ENCODE measurements at regions not wholly inside any gene's neighbourhood (a gene's known extent, or its start where the extent isn't known, plus 50 kb on each side); places are given as distances from the start of the nearest gene placed in this dataset.

DNA sequence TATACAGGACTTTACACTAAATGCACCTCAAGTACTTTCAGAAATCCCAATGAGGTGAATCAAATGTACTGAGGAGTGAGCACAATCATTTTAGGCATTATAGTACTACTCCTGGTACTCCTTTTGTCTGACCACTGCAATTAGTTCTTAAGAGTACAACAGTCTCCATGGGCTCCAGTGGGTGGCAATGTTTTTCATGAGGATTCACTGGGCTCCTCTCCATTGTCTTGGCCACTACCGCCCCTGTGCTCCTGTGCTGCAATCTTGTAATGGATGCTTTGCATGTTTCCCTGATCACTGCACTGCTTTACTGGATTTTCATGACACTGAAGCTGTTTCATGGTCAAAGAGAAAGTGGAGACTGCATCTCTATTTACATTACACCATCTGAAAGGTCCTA lies 268.5 kb upstream of the ZSWIM2 start:
- H3K36me3 Mint-ChIP-seq (ENCODE audit: low read depth) = no peaks in the 10 kb centered on the region
- H3K27ac Mint-ChIP-seq = no peak overlapping the region
- no peaks in the 10 kb centered on the region for H3K9me3 Mint-ChIP-seq
- H3K27me3 Mint-ChIP-seq (ENCODE audit: insufficient read depth) = peaks cover 3% of the 10 kb centered on the region
- intact Hi-C loops (cut with micrococcal nuclease) = no loop called here
- no peaks in the 10 kb centered on the region for H3K4me1 Mint-ChIP-seq (ENCODE audit: low read depth)
- no peak overlapping the region for H3K4me3 Mint-ChIP-seq
- DNase-seq (ENCODE audit: low spot score) = no peak

DNA sequence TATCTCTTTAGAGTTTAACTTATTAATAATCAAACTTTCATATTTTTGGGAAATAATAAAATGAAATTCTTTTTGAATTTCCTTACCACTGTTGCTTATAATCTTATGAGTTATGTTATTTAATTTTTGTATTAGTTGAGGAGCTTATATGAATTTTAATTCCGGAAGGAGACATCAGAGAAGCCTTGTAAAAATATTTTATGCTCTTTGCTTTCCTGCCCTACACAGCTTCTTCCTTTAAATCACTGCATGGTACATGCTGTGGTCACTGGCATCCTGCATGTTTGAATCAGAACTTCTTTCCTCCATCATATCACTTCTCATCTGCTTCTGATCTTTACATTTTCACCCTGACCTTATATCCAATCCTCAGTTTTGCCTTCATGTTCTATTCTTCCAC lies 266.7 kb upstream of the ZSWIM2 start:
- H3K36me3 Mint-ChIP-seq (ENCODE audit: low read depth) = no peaks in the 10 kb centered on the region
- H3K4me3 Mint-ChIP-seq = no peak overlapping the region
- H3K9me3 Mint-ChIP-seq = no peaks in the 10 kb centered on the region
- no peak for DNase-seq (ENCODE audit: low spot score)
- H3K27ac Mint-ChIP-seq = no peak overlapping the region
- no peaks in the 10 kb centered on the region for H3K4me1 Mint-ChIP-seq (ENCODE audit: low read depth)
- intact Hi-C loops (cut with micrococcal nuclease) = no loop called here
- peaks cover 3% of the 10 kb centered on the region for H3K27me3 Mint-ChIP-seq (ENCODE audit: insufficient read depth)

DNA sequence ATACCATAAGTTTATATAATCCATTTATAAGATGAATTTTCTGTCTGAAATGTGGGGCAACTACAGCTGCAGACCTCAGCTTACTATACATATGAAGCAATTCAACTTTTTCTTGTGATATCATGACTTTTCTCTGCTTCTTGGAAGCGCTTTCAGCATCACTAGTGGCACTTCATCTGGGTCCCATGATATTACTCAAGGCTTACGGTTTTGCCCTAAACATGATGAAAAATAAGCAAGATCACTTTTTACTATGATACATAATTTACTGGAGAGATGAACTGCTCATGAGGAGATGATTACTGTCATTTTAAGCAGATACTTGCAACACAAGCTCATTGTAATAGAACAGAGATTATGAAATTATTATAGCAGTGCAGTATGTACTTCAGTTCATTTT lies 258.0 kb upstream of the ZSWIM2 start:
- Mint-ChIP-seq H3K4me3 (no peak overlapping the region), H3K4me1 (ENCODE audit: low read depth) (no peaks in the 10 kb centered on the region), H3K9me3 (no peaks in the 10 kb centered on the region), H3K27ac (no peak overlapping the region), H3K36me3 (ENCODE audit: low read depth) (no peaks in the 10 kb centered on the region), H3K27me3 (ENCODE audit: insufficient read depth) (no peaks in the 10 kb centered on the region)
- no peak for DNase-seq (ENCODE audit: low spot score)
- intact Hi-C loops (cut with micrococcal nuclease) = no loop called here

DNA sequence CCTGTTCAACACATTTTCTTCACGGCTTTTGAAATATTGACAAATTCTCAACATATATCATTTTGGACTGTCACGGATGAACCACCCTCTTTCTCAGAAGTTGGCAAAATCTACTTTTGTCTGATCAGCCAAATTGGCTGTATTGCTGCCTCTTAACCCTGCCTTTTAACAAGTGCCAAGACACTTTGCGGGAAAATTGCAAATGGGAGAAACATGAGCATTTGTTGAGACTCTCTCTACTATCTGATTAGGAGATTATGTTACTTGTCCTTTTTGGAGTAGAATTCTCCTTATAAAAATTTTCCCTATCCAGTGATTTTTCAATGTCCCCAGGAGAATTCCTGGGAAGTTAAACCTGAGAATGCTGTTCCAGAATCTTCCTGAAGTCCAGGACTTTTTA lies 256.2 kb upstream of the ZSWIM2 start:
- no peak for DNase-seq (ENCODE audit: low spot score)
- intact Hi-C loops (cut with micrococcal nuclease) = no loop called here
- no peaks in the 10 kb centered on the region for H3K27me3 Mint-ChIP-seq (ENCODE audit: insufficient read depth)
- no peaks in the 10 kb centered on the region for H3K36me3 Mint-ChIP-seq (ENCODE audit: low read depth)
- H3K4me1 Mint-ChIP-seq (ENCODE audit: low read depth) = no peaks in the 10 kb centered on the region
- no peaks in the 10 kb centered on the region for H3K9me3 Mint-ChIP-seq
- no peak overlapping the region for H3K27ac Mint-ChIP-seq
- H3K4me3 Mint-ChIP-seq = no peak overlapping the region

DNA sequence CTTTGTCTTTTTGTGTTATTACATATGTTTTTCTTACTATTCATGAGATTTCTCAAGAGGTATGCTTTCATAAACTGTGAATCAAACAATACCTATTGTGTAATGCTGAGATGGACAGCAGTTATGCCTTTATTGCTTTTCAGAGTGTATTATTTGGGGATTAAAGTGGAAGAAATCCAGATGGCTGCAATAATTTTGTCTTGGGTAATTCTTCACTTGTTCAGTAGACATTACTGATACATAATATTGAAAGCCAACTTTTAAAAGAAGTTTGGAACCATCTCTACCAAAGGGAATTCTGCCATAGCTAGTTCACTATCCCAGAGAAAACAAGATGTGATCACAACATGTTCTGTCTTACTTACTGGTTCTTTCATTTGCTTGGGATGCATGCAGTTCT lies 253.4 kb upstream of the ZSWIM2 start:
- Mint-ChIP-seq H3K9me3 (no peaks in the 10 kb centered on the region), H3K27me3 (ENCODE audit: insufficient read depth) (no peaks in the 10 kb centered on the region), H3K36me3 (ENCODE audit: low read depth) (no peaks in the 10 kb centered on the region)

DNA sequence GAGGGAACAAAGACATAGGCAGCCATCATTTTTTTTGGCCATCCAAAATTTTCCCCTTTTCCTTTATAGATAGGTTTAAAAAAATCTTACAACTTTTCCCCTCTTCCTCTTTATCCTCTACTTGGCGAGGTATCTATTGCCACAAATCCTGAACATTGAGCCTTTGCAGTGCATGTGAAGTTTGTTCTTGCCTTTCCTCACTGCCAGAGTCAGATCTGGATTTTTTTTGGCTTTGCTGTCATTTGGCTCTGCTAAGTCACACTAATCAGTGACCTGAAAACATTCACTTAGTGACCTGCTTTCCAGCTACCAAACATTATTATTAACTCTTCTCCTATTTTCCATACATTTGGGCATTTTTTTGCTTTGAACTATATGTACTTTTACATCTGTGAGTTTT lies 249.2 kb upstream of the ZSWIM2 start:
- DNase-seq (ENCODE audit: low spot score) = no peak
- Mint-ChIP-seq H3K36me3 (ENCODE audit: low read depth) (no peaks in the 10 kb centered on the region), H3K4me1 (ENCODE audit: low read depth) (no peaks in the 10 kb centered on the region), H3K4me3 (no peak overlapping the region), H3K27ac (no peak overlapping the region), H3K9me3 (no peaks in the 10 kb centered on the region), H3K27me3 (ENCODE audit: insufficient read depth) (no peaks in the 10 kb centered on the region)
- intact Hi-C loops (cut with micrococcal nuclease) = no loop called here

More for the DNA sequence above, 253.4 kb upstream of the ZSWIM2 start:
- H3K4me3 Mint-ChIP-seq = no peak overlapping the region
- H3K27ac Mint-ChIP-seq = no peak overlapping the region
- no peak for DNase-seq (ENCODE audit: low spot score)
- H3K4me1 Mint-ChIP-seq (ENCODE audit: low read depth) = no peaks in the 10 kb centered on the region
- intact Hi-C loops (cut with micrococcal nuclease) = no loop called here

DNA sequence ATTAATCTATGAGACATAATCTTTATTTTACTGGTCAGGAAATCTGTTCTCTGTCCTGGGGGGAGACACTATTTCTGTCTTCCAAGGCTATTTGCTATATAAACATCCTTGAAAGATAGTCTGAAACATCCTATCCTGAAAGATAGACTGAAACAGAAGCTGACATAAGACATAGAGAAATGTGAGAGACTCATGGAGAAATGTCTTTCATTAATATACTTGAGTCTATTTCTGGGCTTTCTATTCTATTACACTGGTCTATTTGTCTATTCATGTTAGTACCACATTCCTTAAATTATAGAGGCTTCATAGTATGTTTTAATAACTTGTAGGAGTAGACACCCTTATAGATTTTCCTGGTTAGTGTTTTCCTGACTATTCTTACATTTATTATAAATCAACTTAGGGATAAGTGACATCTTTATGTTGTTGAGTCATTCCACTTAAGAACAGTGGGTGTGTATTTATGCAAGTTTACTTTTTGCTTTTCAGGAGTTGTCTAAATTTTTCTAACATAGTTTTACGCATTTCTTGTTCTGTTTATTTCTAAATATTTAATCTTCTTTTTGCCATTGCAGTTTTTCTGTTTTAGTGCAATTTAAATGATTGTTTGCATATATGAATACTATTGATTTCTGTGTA lies 244.9 kb upstream of the ZSWIM2 start:
- H3K36me3 Mint-ChIP-seq (ENCODE audit: low read depth) = no peaks in the 10 kb centered on the region
- H3K27ac Mint-ChIP-seq = no peak overlapping the region
- intact Hi-C loops (cut with micrococcal nuclease) = no loop called here
- H3K4me3 Mint-ChIP-seq = no peak overlapping the region
- no peaks in the 10 kb centered on the region for H3K9me3 Mint-ChIP-seq
- H3K27me3 Mint-ChIP-seq (ENCODE audit: insufficient read depth) = no peaks in the 10 kb centered on the region
- no peak for DNase-seq (ENCODE audit: low spot score)
- no peaks in the 10 kb centered on the region for H3K4me1 Mint-ChIP-seq (ENCODE audit: low read depth)

DNA sequence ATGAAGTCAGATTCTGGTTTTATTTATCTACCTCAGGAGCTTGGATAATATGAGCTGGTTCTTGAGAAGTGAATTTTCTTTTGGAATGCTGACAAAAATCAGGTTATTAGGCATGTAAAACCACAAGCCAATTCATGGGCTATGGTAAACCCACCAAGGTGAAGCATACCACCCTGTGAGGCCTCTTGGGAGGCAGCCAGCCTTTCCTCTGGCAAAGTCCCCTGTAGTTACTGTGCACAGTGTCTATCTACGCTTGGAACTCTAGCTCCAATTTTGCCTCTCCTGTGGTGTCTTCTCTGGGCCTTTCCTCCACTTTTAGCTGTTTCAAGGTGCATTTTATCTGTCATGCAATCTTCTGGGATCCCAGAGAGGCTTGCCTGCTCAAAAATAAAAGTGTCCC lies 242.7 kb upstream of the ZSWIM2 start:
- no peak overlapping the region for H3K27ac Mint-ChIP-seq
- H3K27me3 Mint-ChIP-seq (ENCODE audit: insufficient read depth) = no peaks in the 10 kb centered on the region
- H3K9me3 Mint-ChIP-seq = no peaks in the 10 kb centered on the region
- intact Hi-C loops (cut with micrococcal nuclease) = no loop called here
- no peak overlapping the region for H3K4me3 Mint-ChIP-seq
- no peaks in the 10 kb centered on the region for H3K36me3 Mint-ChIP-seq (ENCODE audit: low read depth)
- DNase-seq (ENCODE audit: low spot score) = no peak
- no peaks in the 10 kb centered on the region for H3K4me1 Mint-ChIP-seq (ENCODE audit: low read depth)

DNA sequence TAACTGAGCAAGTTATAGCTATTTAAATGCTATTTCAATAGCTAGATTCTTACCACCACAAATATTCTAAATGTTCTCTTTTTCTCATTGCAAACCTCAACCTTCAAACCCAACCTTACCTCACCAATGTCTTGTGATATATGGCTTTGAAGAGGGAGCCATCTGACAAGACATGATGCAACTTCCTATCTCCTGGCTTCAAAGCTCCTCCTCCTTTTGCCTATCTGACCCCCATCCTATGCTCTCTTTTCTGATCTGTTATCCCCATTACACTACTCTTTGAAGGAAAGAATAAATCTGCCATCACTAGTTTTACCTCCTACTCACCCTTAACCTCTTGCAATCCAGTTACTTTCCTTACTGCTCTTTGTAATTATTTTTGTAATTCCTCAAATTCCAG lies 235.6 kb upstream of the ZSWIM2 start:
- H3K4me3 Mint-ChIP-seq = no peak overlapping the region
- no peaks in the 10 kb centered on the region for H3K27me3 Mint-ChIP-seq (ENCODE audit: insufficient read depth)
- H3K4me1 Mint-ChIP-seq (ENCODE audit: low read depth) = no peaks in the 10 kb centered on the region
- H3K9me3 Mint-ChIP-seq = no peaks in the 10 kb centered on the region
- H3K27ac Mint-ChIP-seq = no peak overlapping the region
- DNase-seq (ENCODE audit: low spot score) = no peak
- H3K36me3 Mint-ChIP-seq (ENCODE audit: low read depth) = no peaks in the 10 kb centered on the region
- intact Hi-C loops (cut with micrococcal nuclease) = no loop called here

DNA sequence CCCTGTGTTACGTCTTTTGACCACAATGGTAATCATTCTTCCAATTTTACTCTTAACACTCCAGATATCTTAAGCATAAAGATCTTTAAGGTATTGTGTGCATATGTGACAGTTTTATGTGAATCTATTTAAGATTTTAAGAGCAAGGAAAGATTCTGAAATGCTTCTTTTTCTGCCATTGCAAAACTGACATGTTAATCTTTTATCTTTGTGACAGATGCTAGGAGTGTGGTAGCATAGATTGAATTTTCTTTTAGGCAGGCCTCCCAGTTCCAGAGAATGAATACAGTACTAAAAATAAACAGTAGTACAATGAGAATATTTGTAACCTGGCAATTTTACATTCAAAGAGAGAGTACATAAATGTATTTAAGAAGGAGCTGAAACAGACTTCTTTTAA lies 232.5 kb upstream of the ZSWIM2 start:
- Mint-ChIP-seq H3K27ac (no peak overlapping the region), H3K36me3 (ENCODE audit: low read depth) (no peaks in the 10 kb centered on the region), H3K4me1 (ENCODE audit: low read depth) (no peaks in the 10 kb centered on the region), H3K9me3 (no peaks in the 10 kb centered on the region), H3K27me3 (ENCODE audit: insufficient read depth) (no peaks in the 10 kb centered on the region), H3K4me3 (no peak overlapping the region)
- DNase-seq (ENCODE audit: low spot score) = no peak
- intact Hi-C loops (cut with micrococcal nuclease) = no loop called here

DNA sequence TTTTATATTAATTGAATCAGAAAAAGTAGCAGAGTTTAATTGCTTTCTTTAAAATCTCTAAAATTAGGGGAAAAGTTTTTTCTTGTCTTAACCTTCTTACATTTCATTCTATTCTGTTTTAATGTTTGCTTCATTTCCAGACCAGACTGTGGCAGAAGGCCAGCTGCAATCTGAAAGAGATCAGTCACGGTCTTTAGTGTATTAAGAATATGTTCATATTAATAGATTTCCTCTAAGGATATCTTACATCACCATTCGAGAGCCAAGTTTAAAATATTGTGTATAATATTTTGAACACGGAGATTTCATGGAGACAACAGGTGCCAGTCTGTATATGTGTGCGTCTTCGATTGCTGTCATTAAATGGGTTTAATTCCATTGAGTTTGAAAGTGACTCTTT lies 230.9 kb upstream of the ZSWIM2 start:
- H3K27me3 Mint-ChIP-seq (ENCODE audit: insufficient read depth) = no peaks in the 10 kb centered on the region
- no peaks in the 10 kb centered on the region for H3K9me3 Mint-ChIP-seq
- no peak overlapping the region for H3K4me3 Mint-ChIP-seq
- no peak for DNase-seq (ENCODE audit: low spot score)
- no peaks in the 10 kb centered on the region for H3K36me3 Mint-ChIP-seq (ENCODE audit: low read depth)
- no peaks in the 10 kb centered on the region for H3K4me1 Mint-ChIP-seq (ENCODE audit: low read depth)
- no peak overlapping the region for H3K27ac Mint-ChIP-seq
- intact Hi-C loops (cut with micrococcal nuclease) = no loop called here

DNA sequence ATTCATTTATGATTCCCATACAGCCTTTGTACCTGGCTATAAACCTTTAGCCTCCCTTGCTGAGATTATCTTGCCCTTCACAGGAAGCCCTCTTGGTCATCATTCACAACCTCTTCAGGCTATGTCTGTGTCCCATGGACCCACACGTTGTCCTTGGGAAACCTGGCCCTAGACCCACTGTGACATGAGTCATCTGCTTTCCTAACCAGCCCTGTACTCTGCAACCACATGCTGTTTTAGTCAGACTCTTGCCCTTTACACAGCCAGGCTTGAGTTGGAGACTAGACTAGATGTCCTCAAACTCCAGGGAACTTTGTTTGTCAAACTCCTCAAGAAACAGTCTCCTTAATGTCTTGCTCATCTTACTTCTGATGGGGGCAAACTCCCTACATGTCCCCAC lies 229.3 kb upstream of the ZSWIM2 start:
- no peak for DNase-seq (ENCODE audit: low spot score)
- Mint-ChIP-seq H3K4me3 (no peak overlapping the region), H3K4me1 (ENCODE audit: low read depth) (no peaks in the 10 kb centered on the region), H3K27me3 (ENCODE audit: insufficient read depth) (no peaks in the 10 kb centered on the region), H3K36me3 (ENCODE audit: low read depth) (no peaks in the 10 kb centered on the region), H3K27ac (no peak overlapping the region), H3K9me3 (no peaks in the 10 kb centered on the region)
- intact Hi-C loops (cut with micrococcal nuclease) = no loop called here

DNA sequence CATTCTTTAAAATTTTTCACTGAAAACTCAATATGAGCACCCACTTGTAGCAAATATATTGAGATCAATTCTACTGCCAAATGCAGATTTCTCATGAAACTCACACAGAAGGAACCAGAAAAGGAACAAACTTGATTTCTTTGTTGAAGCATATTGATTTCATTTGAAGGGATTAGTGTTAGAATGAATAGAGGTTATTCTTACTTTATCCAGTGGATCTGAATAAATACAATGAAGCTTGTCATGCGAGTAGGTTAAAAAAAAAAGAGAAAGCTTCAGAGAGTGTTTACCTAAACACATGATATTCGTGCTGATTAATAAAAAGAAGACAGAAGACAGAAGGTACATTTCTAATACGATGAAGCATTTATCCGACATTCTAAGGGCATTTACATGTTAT lies 226.7 kb upstream of the ZSWIM2 start:
- Mint-ChIP-seq H3K36me3 (ENCODE audit: low read depth) (no peaks in the 10 kb centered on the region), H3K4me3 (no peak overlapping the region), H3K27me3 (ENCODE audit: insufficient read depth) (no peaks in the 10 kb centered on the region), H3K27ac (no peak overlapping the region), H3K9me3 (no peaks in the 10 kb centered on the region), H3K4me1 (ENCODE audit: low read depth) (no peaks in the 10 kb centered on the region)
- DNase-seq (ENCODE audit: low spot score) = no peak
- intact Hi-C loops (cut with micrococcal nuclease) = no loop called here

DNA sequence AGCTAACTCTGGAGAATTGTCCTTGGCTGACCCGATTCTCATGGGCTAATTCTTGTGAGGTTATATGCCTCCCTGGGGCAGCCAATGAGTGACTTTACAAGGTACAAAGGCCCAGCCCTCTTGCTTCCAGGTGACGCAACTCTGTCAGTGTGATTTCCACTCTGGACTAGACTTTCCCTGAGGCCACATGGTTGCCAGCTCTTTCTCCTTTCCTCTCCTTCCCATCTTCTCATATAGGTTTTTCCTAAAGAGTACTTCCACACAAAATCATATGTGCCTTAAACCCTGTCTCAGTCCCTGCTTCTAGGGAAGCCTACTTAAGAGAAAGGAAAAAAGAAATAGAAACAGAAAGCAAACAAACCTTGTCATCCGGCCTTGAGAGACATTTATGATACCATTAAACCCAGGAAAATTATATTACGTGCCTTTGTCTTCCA lies 226.2 kb upstream of the ZSWIM2 start:
- intact Hi-C loops (cut with micrococcal nuclease) = no loop called here

More for the DNA sequence above, 226.2 kb upstream of the ZSWIM2 start:
- Mint-ChIP-seq H3K4me1 (ENCODE audit: low read depth) (no peaks in the 10 kb centered on the region), H3K4me3 (no peak overlapping the region), H3K27ac (no peak overlapping the region), H3K9me3 (no peaks in the 10 kb centered on the region), H3K27me3 (ENCODE audit: insufficient read depth) (no peaks in the 10 kb centered on the region), H3K36me3 (ENCODE audit: low read depth) (no peaks in the 10 kb centered on the region)
- no peak for DNase-seq (ENCODE audit: low spot score)

All from activated T-helper 1 cell treated with anti-CD3 and anti-CD28 coated beads, Interleukin-12 subunit alpha, Interleukin-12 subunit beta, Interleukin-2, Interleukin-4 antibody, amounts not matched to agents 30 ng/mL and 10 ng/mL and 1 ng/mL, durations not matched to agents 14 hours and 24 hours and 36 hours (primary cell).